ENCODE measurements at regions not wholly inside any gene's neighbourhood (a gene's known extent, or its start where the extent isn't known, plus 50 kb on each side); places are given as distances from the start of the nearest gene placed in this dataset.

GRCh38 chr21:35211782-35212181, 162.7 kb upstream of the RUNX1 start:
- intact Hi-C loops (cut with micrococcal nuclease; ENCODE audit: unreplicated experiment) = no loop called here
- CTCF ChIA-PET = no interaction called here
- no peaks in the 10 kb centered on the region; the same call in 1 of the 2 replicates for H3K4me1 ChIP-seq (ENCODE audit: control insufficient read depth, insufficient read depth, low read length)

GRCh38 chr21:35210093-35210492, 161.0 kb upstream of the RUNX1 start:
- in situ Hi-C loops (cut with HindIII; ENCODE audit: low pct_unique_long_range_greater_than_20kb, low sequenced_read_pairs) = no loop called here
- no TSS peak for BruUV-seq (replicated peaks)
- TF ChIP-seq REST (IDR thresholded peaks at IDR 0.05; ENCODE audit: insufficient read depth in 1 of 2, low read depth in 2 of 2, low read length in 1 of 2) = no peak
- no peak for TF ChIP-seq POLR2AphosphoS5 (IDR thresholded peaks at IDR 0.05; ENCODE audit: low read depth, low read length)
- TF ChIP-seq TCF7L2 (IDR thresholded peaks at IDR 0.05; ENCODE audit: low read depth, low read length) = no peak
- no peak for TF ChIP-seq CTCF (IDR thresholded peaks at IDR 0.05)
- no peak for TF ChIP-seq SIN3A (IDR thresholded peaks at IDR 0.05; ENCODE audit: borderline replicate concordance, insufficient read depth, low read depth, low read length)
- ChIA-PET POLR2A (no interaction called here), CTCF (no interaction called here)
- DNase-seq (ENCODE audit: low read depth, low spot score) = no peak
- no peaks in the 10 kb centered on the region; the same call in 1 of the 2 replicates for H3K4me1 ChIP-seq (ENCODE audit: control insufficient read depth, insufficient read depth, low read length)
- H3K4me3 ChIP-seq (ENCODE audit: low read depth in 2 of 2, low read length in 2 of 2) = no peak overlapping the region
- no peaks in the 10 kb centered on the region for H3K9me3 ChIP-seq (ENCODE audit: control insufficient read depth, insufficient read depth, low read depth, low read length)
- H3K27ac ChIP-seq (ENCODE audit: low read length) = no peak overlapping the region
- no peaks in the 10 kb centered on the region for H3K36me3 ChIP-seq (ENCODE audit: control insufficient read depth, insufficient read depth, low read length)
- no peak for ATAC-seq
- intact Hi-C loops (cut with micrococcal nuclease; ENCODE audit: unreplicated experiment) = no loop called here
- no peaks in the 10 kb centered on the region for H3K27me3 ChIP-seq (ENCODE audit: control insufficient read depth, insufficient read depth, low read length)

More at GRCh38 chr21:35211782-35212181, 162.7 kb upstream of the RUNX1 start:
- TF ChIP-seq REST (IDR thresholded peaks at IDR 0.05; ENCODE audit: insufficient read depth in 1 of 2, low read depth in 2 of 2, low read length in 1 of 2) (no peak), SIN3A (IDR thresholded peaks at IDR 0.05; ENCODE audit: borderline replicate concordance, insufficient read depth, low read depth, low read length) (no peak), TCF7L2 (IDR thresholded peaks at IDR 0.05; ENCODE audit: low read depth, low read length) (no peak), POLR2AphosphoS5 (IDR thresholded peaks at IDR 0.05; ENCODE audit: low read depth, low read length) (no peak), CTCF (IDR thresholded peaks at IDR 0.05) (no peak)
- POLR2A ChIA-PET = no interaction called here
- no peak for ATAC-seq
- in situ Hi-C loops (cut with HindIII; ENCODE audit: low pct_unique_long_range_greater_than_20kb, low sequenced_read_pairs) = no loop called here
- H3K4me3 ChIP-seq (ENCODE audit: low read depth in 2 of 2, low read length in 2 of 2) = no peak overlapping the region
- DNase-seq (ENCODE audit: low read depth, low spot score) = no peak
- no peaks in the 10 kb centered on the region for H3K27me3 ChIP-seq (ENCODE audit: control insufficient read depth, insufficient read depth, low read length)
- no peaks in the 10 kb centered on the region for H3K36me3 ChIP-seq (ENCODE audit: control insufficient read depth, insufficient read depth, low read length)
- H3K9me3 ChIP-seq (ENCODE audit: control insufficient read depth, insufficient read depth, low read depth, low read length) = no peaks in the 10 kb centered on the region
- no peak overlapping the region for H3K27ac ChIP-seq (ENCODE audit: low read length)
- no TSS peak for BruUV-seq (replicated peaks)
